HG03439 (cell line): ENCODE measurements at regions not wholly inside any gene's neighbourhood (a gene's known extent, or its start where the extent isn't known, plus 50 kb on each side); places are given as distances from the start of the nearest gene placed in this dataset.

Source experiments
- ATAC-seq: cut with Tn5 transposase; IDR thresholded peaks from one replicate; pipeline ENCODE4 v1.9.1; 2021; ENCODE audit warnings: mild to moderate bottlenecking, moderate library complexity; ENCODE audit not compliant: unreplicated experiment

DNA sequence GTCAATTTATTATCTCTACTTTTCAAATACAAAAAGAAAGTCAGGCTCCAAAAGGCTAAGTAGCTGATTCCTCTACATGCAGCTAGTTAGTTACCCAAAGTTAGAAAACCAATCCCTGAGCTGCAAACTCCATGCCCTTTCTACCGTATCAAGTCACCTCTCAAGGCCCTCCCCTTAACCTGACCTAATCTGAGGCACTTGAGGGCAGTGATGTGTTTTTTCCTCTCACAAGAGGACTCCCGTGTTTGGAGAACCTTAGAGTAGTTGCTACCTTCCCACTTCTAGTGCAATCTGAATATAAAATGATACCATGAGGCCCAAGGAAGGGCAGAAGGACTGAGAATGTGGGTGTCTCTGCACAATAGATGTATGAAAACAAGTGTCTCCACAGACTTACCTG is 907.9 kb upstream of the CELF4 start:
- no peak for ATAC-seq

GRCh38 chr18:38470421-38470820 is 904.8 kb upstream of the CELF4 start:
- ATAC-seq: no peak

GRCh38 chr18:38466426-38466825 is 900.8 kb upstream of the CELF4 start:
- no peak for ATAC-seq

- no peak for ATAC-seq
Observed at GRCh38 chr18:38464024-38464423, 898.4 kb upstream of the CELF4 start.

DNA sequence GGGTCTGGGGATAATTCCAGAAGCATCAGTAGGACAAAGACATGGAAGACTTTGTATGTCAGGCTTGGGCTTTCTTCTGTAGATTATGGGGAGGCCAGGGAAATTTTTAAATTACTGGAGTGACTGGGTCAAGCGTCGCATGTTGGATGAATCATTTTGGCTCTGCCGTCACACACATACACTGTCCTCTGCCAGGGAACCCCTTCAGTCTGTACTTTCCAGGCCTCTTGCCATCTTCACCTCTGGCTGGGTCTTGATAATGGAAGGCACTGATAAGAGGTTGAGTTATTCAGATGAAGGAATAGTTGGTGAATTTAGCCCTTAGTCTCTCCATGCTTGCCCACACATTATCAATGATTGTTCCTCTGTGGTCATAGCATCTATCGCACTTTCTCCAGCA is 895.1 kb upstream of the CELF4 start:
- ATAC-seq: no peak

- ATAC-seq: no peak
Observed at GRCh38 chr18:38459131-38459994, 893.8 kb upstream of the CELF4 start.

GRCh38 chr18:38458698-38459097 is 893.1 kb upstream of the CELF4 start:
- no peak for ATAC-seq

GRCh38 chr18:38456253-38456652 is 890.7 kb upstream of the CELF4 start:
- no peak for ATAC-seq

DNA sequence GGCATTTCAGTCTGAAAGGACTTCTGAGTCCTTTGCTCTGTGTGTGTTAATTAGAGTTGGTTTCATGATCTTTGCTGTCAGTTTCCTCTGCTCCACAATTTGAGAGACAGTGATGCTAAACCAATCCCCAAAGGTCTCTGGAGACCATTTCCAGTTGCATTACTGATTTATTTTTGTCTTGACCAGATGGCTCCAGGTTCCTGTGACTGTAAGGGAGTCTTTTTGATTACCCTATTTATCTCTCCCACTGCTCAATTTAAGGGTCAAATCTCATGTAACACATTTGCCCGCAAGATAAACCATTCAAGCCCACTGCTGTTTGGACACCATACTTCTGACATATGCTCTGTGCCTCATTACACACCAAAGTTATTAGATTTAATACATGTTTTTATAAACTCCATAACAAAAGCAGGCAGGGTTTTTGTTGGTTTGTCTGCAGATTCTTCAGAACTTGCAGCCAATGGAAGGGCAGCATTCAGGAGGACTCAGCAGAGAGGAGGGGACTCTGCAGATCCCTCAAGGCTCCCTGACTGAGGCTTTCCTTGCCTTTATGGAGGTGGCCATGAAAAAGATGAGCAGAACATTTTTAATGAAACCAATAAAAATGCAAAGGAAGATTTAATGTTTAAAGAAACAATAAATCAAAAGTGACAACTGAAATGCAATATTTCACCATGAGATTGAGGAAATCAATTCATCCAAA is 889.3 kb upstream of the CELF4 start:
- no peak for ATAC-seq

GRCh38 chr18:38453880-38454279 is 888.3 kb upstream of the CELF4 start:
- ATAC-seq: no peak

GRCh38 chr18:38450876-38451275 is 885.3 kb upstream of the CELF4 start:
- ATAC-seq: no peak

DNA sequence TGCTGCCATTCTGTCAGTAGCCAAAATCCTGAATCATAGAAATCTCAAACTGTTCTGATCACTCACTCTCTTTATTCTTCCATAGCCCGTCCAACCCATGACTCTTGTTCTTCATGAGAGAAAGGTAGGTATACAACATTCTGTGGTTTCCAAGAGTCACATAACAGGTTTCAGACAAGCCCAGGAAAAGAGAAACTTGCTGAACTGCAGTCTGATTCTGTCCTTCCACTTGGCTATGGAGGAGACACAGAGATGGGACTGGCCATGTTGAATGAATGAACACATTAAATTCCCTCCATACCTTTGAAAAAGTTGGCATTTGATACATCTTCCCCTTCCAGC is 880.2 kb upstream of the CELF4 start:
- ATAC-seq: no peak

DNA sequence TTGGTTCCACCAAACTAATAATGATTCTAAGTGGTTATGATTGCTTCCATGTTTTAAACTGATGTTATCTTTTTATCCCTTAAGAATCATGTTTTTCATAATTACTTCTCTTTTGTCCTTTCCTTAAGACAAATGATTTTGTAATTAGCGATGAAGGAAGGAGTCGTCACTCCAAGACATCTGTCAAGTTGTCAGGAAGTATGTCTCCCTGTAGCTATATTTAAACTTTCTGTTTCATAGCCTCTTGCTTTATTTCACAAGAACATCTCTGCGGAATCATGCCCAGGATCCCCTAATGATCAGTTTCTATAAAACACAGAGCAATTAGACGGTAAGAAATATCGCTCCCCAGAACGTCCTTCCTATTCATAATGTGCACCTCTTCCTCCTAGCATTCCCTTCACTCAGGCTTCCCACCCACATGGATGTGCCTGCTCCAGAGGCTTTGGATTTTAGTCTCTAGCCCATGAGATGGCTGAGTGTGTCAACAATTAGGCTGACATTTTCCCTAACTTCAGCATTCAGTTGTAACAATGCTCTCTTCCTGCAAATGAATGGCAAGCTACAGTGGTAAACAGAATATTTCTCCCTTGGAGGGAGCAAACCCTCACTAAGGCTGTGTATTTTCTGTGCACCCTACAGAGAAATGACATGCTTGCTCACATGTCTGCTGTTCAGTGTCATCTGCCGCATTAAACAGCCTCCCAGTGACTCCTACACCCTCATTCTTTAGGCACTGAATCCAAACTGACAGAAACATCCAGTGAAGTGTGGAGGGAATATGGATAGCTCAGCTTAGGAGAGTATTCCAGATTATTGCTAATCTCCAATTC is 879.6 kb upstream of the CELF4 start:
- ATAC-seq: no peak

DNA sequence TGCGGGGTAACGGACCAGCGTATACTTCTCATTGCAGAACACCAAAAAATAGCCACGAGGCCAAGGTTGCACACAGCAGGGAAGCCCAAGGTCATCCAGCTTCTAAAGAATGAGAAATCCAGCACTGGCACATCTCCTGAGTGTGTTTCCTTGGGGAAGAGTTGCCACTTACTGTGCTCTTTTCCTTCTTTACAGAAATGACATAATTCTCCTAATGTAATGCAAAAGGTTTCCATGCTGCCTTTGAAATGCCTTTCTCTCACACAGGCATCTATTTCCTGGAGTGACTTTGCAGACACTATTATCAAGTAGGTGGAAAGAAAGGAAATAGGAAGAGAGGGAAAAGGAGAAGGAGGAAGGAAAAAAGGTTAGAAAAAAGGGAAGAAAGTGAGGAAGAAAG is 862.1 kb upstream of the CELF4 start:
- ATAC-seq: no peak

- no peak for ATAC-seq
Observed at GRCh38 chr18:38427234-38427633, 861.6 kb upstream of the CELF4 start.

DNA sequence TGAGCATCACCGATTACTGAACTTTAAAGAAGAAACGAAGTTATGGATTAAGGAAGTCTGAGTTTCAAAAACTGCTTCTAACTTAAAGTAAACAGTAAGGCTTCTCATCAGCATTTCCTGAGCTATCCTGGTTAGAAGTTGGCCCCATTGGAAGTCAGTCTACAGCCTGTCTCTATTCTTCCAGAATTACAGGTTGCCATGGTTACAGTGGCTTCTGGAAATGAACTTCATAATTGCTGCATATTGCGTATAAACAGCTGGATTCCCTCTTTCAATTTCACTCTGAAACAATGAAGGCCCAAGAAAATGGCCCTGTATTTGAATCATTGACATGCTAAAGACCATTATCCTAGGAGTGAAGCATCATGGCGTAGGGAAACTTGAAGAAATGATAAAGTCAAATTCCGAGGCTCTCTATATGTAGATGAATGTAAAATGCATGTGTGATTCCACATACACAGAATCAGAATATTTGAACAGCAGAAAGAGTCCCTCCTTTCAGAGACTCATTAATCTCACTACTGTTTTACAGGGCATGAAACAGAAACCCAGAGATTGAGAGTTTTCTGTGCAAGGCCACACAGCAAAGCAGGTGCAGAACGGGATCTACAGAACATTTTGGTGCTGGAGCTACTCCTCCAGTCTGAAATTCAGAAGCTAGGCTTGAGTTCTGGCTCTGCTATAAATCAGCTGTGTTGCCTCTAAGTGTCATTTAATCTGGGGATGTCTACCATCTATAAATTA is 856.4 kb upstream of the CELF4 start:
- no peak for ATAC-seq

DNA sequence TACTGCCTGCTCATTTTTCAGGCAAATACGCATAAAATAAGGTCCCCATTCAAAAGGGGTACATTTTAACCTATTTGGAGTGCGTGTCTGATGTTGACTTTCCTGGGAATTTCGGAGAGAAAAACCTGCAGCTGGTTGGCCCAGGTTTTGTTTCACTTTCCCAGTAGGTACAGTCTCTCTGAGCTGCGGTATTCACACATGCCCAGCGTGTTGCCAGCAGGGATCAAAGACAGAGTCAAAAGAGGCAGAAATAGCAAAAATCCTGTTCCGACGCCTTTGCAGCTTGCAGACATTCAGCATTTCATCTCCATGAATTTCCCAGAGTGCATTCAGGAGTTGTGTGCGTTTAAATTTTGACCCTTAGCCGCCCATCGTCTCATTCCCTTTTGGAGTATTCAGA is 855.4 kb upstream of the CELF4 start:
- no peak for ATAC-seq

- no peak for ATAC-seq
Observed at GRCh38 chr18:38420611-38421010, 855.0 kb upstream of the CELF4 start.

- ATAC-seq: no peak
Observed at GRCh38 chr18:38415811-38416210, 850.2 kb upstream of the CELF4 start.

DNA sequence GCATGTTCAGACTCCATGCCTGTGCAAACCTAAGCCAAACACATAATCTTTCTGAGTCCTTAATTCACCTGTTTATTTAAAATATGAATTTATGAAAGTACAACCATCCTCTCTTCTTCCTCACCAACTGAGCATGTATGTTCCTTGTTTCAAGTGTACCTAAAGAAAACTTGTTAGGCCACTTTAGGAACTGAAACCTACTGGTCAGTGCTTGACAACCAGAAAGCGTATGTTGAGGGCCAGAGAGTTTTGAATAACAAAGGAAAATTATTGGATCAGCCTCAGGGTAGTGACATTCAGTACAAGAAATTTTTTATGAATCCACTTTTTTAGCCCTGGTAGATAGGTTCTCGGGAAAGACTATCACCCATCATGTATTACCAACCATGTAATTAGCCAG is 847.6 kb upstream of the CELF4 start:
- no peak for ATAC-seq

DNA sequence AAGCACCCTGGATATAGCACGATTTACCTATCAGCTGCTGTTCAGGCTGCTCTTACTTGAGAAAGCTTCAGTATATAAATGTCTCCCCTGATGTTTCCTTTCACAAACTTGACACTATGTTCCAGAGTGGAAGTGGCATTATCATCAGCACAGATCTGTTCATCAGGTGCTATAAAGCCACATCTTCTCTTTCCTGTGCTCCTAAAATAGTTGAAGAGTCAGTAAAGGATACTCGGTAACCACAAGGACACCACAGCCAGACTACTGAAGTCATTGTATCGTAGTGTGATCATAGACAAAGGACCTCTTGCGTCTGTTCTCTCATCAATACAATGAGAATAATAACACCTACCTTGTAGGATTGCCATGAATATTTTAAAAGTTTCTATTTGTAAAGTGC is 841.0 kb upstream of the CELF4 start:
- ATAC-seq: no peak
